HG02763 (cell line): ENCODE measurements at regions not wholly inside any gene's neighbourhood (a gene's known extent, or its start where the extent isn't known, plus 50 kb on each side); places are given as distances from the start of the nearest gene placed in this dataset.
"Not testable (repeated sequence)": the region's sequence is repeated elsewhere in the genome, so short reads cannot be mapped to it uniquely, and the experiment has no call there.

ENCODE experiments used
- ATAC-seq: cut with Tn5 transposase; IDR thresholded peaks from one replicate; pipeline ENCODE4 v1.9.1; 2021; ENCODE audit warnings: mild to moderate bottlenecking, moderate library complexity; ENCODE audit not compliant: unreplicated experiment

- ATAC-seq: peak; percentile 61
Measured at GRCh38 chr1:120544434-120544833, 129.6 kb downstream of the NBPF8 start.

GRCh38 chr1:120550335-120550734 is 135.5 kb downstream of the NBPF8 start:
- ATAC-seq: not testable (repeated sequence)

GRCh38 chr1:120552190-120552589 is 137.4 kb downstream of the NBPF8 start:
- ATAC-seq: not testable (repeated sequence)

- ATAC-seq: not testable (repeated sequence)
Measured at GRCh38 chr1:120557605-120558302, 142.9 kb downstream of the NBPF8 start.

GRCh38 chr1:120558303-120559060 is 143.6 kb downstream of the NBPF8 start:
- ATAC-seq: peak; percentile 88

- not testable (repeated sequence) for ATAC-seq
Measured at GRCh38 chr1:120561767-120562166, 146.9 kb downstream of the NBPF8 start.

GRCh38 chr1:120565396-120565795 is 150.6 kb downstream of the NBPF8 start:
- ATAC-seq: not testable (repeated sequence)

- ATAC-seq: not testable (repeated sequence)
Measured at GRCh38 chr1:120567620-120568019, 152.8 kb downstream of the NBPF8 start.

GRCh38 chr1:120575201-120575600 is 148.5 kb upstream of the NBPF26 start:
- ATAC-seq: not testable (repeated sequence)

- not testable (repeated sequence) for ATAC-seq
Measured at GRCh38 chr1:120582135-120582534, 141.6 kb upstream of the NBPF26 start.

- not testable (repeated sequence) for ATAC-seq
Measured at GRCh38 chr1:120586053-120586452, 137.7 kb upstream of the NBPF26 start.

GRCh38 chr1:120588811-120589210 is 134.9 kb upstream of the NBPF26 start:
- not testable (repeated sequence) for ATAC-seq

GRCh38 chr1:120591774-120592173 is 132.0 kb upstream of the NBPF26 start:
- ATAC-seq: not testable (repeated sequence)

GRCh38 chr1:120592943-120593342 is 130.8 kb upstream of the NBPF26 start:
- not testable (repeated sequence) for ATAC-seq

GRCh38 chr1:120593648-120594047 is 130.1 kb upstream of the NBPF26 start:
- not testable (repeated sequence) for ATAC-seq

GRCh38 chr1:120598331-120598951 is 125.3 kb upstream of the NBPF26 start:
- not testable (repeated sequence) for ATAC-seq

GRCh38 chr1:120599511-120599910 is 124.2 kb upstream of the NBPF26 start:
- not testable (repeated sequence) for ATAC-seq

- not testable (repeated sequence) for ATAC-seq
Measured at GRCh38 chr1:120600442-120601041, 123.2 kb upstream of the NBPF26 start.

- not testable (repeated sequence) for ATAC-seq
Measured at GRCh38 chr1:120607882-120608281, 115.9 kb upstream of the NBPF26 start.

- ATAC-seq: not testable (repeated sequence)
Measured at GRCh38 chr1:120608314-120609014, 115.3 kb upstream of the NBPF26 start.
